SK-N-SH (cell line): ENCODE measurements at regions not wholly inside any gene's neighbourhood (a gene's known extent, or its start where the extent isn't known, plus 50 kb on each side); places are given as distances from the start of the nearest gene placed in this dataset.

ENCODE experiments used
- CTCF ChIA-PET: fragments of 300-600, 350-600 bp; formaldehyde crosslinking; extraction: SDS; loops from one replicate; lab custom pipeline; 2021; lab: Yijun Ruan, JAX
- POLR2A ChIA-PET: fragments of 350-600 bp; sonication (Branson Sonifier 250); formaldehyde crosslinking; extraction: SDS; loops from one replicate; lab custom pipeline; 2020; ENCODE audit warnings: antibody characterized with exemption, inconsistent platforms; lab: Yijun Ruan, JAX
- DNase-seq: peaks from one replicate; pipeline ENCODE4 v3.0.0; 2012
- H2AFZ ChIP-seq: fragments of 200-600 bp; sonication (generic); 2 replicates; pipeline ENCODE4 v1.8.1; 2016; ENCODE audit warnings: antibody characterized with exemption, mild to moderate bottlenecking, low read depth
- H3F3A ChIP-seq: fragments of 200-600 bp; sonication (generic); replicated peaks from 2 replicates; pipeline ENCODE3; 2016; ENCODE audit warnings: antibody characterized with exemption, mild to moderate bottlenecking; ENCODE audit not compliant: insufficient read depth
- H3K27ac ChIP-seq, 2 experiments: fragments of 200-500 bp in 1 of 2; fragments of 200-600 bp in 1 of 2; sonication (Bioruptor generic) in 1 of 2; sonication (generic), shearing (Covaris generic) in 1 of 2; 2 replicates each; pipeline versions ENCODE4 v1.5.1 to v1.6.1; 2014 to 2016; ENCODE audit warnings: low read depth in 2 of 2, inconsistent platforms in 1 of 2, low read length in 1 of 2, mild to moderate bottlenecking in 1 of 2, mixed read lengths in 1 of 2
- H3K27me3 ChIP-seq: fragments of 200-600 bp; sonication (generic), shearing (Covaris generic); 2 replicates; pipeline ENCODE4 v1.6.1; 2016; ENCODE audit warnings: mixed run types; ENCODE audit not compliant: insufficient read depth
- H3K36me3 ChIP-seq, 2 experiments: fragments of 200-500 bp in 1 of 2; fragments of 200-600 bp in 1 of 2; sonication (Bioruptor generic) in 1 of 2; sonication (generic) in 1 of 2; replicated peaks in 1 of 2; 2 replicates each; pipeline versions ENCODE3 to v1.5.1; 2014 to 2016; ENCODE audit warnings: low read length in 1 of 2, mild to moderate bottlenecking in 1 of 2; ENCODE audit not compliant: insufficient read depth in 2 of 2, control insufficient read depth in 1 of 2
- H3K4me1 ChIP-seq, 2 experiments: fragments of 200-500 bp in 1 of 2; fragments of 200-600 bp in 1 of 2; sonication (Bioruptor generic) in 1 of 2; sonication (generic), shearing (Covaris generic) in 1 of 2; 2 replicates each; pipeline versions ENCODE4 v1.5.1 to v1.6.1; 2014 to 2016; ENCODE audit warnings: low read depth in 1 of 2, low read length in 1 of 2, mixed run types in 1 of 2; ENCODE audit not compliant: insufficient read depth in 2 of 2, control insufficient read depth in 1 of 2
- H3K4me2 ChIP-seq: fragments of 200-600 bp; sonication (generic), shearing (Covaris generic); 2 replicates; pipeline ENCODE4 v1.6.1; 2017; ENCODE audit warnings: mixed run types
- H3K4me3 ChIP-seq, 2 experiments: fragments of 200-500 bp in 1 of 2; fragments of 200-600 bp in 1 of 2; sonication (Bioruptor generic) in 1 of 2; sonication (generic), shearing (Covaris generic) in 1 of 2; 2 replicates each; pipeline versions ENCODE4 v1.5.1 to v1.8.1; 2014 to 2016; ENCODE audit warnings: low read depth in 2 of 2, inconsistent platforms in 1 of 2, low read length in 1 of 2, mild to moderate bottlenecking in 1 of 2, mixed read lengths in 1 of 2, moderate library complexity in 1 of 2
- H3K79me2 ChIP-seq: fragments of 200-600 bp; sonication (generic); 2 replicates; pipeline ENCODE4 v1.8.1; 2017; ENCODE audit warnings: mild to moderate bottlenecking; ENCODE audit not compliant: insufficient read depth
- H3K9ac ChIP-seq: fragments of 200-600 bp; sonication (generic); 2 replicates; pipeline ENCODE4 v1.6.1; 2017; ENCODE audit warnings: mixed run types
- H3K9me2 ChIP-seq: fragments of 200-600 bp; sonication (generic); 2 replicates; pipeline ENCODE4 v1.6.1; 2017; ENCODE audit warnings: mixed run types
- H3K9me3 ChIP-seq: fragments of 200-600 bp; sonication (generic); 2 replicates; pipeline ENCODE4 v1.6.1; 2017; ENCODE audit warnings: mixed run types, mild to moderate bottlenecking, moderate library complexity
- H4K20me1 ChIP-seq: fragments of 200-600 bp; sonication (generic); 2 replicates; pipeline ENCODE4 v1.6.1; 2017; ENCODE audit warnings: mild to moderate bottlenecking, mixed run types; ENCODE audit not compliant: insufficient read depth
- ELF1 ChIP-seq: IDR thresholded peaks from 2 replicates; pipeline ENCODE4 v1.4.0; 2012
- EZH2phosphoT487 ChIP-seq: fragments of 200-600 bp; sonication (generic); IDR thresholded peaks from 2 replicates; pipeline ENCODE4 v1.6.1; 2017; ENCODE audit warnings: low read depth, mixed run types, mild to moderate bottlenecking, antibody characterized with exemption, moderate library complexity, borderline replicate concordance
- FOSL2 ChIP-seq: IDR thresholded peaks from 2 replicates; pipeline ENCODE4 v1.4.0; 2012; ENCODE audit warnings: low read depth, mild to moderate bottlenecking, moderate library complexity, borderline replicate concordance
- JUND ChIP-seq: IDR thresholded peaks from 2 replicates; pipeline ENCODE4 v1.4.0; 2012
- NRF1 ChIP-seq: IDR thresholded peaks from 2 replicates; pipeline ENCODE4 v1.6.1; 2012; ENCODE audit warnings: low read depth, mild to moderate bottlenecking, low read length
- TCF12 ChIP-seq: IDR thresholded peaks from 2 replicates; pipeline ENCODE4 v1.4.0; 2012
- TEAD4 ChIP-seq: IDR thresholded peaks from 2 replicates; pipeline ENCODE4 v1.4.0; 2012; ENCODE audit warnings: mild to moderate bottlenecking, borderline replicate concordance; ENCODE audit not compliant: insufficient read depth
- WGBS: methylation state at CpG from one replicate; pipeline ENCODE4 v1.1.6; 2017; ENCODE audit warnings: low lambda C conversion rate; 5-methylcytosine and 5-hydroxymethylcytosine counted together
- TF ChIP-seq, protein P1 (sequence below): fragments of 150-350 bp; IDR thresholded peaks from 2 replicates; pipeline ENCODE4 v1.6.1; 2016; ENCODE audit warnings: mild to moderate bottlenecking, low read depth, low read length
- TF ChIP-seq, protein P2 (sequence below): IDR thresholded peaks from 2 replicates; pipeline ENCODE4; 2012
- TF ChIP-seq, protein P3 (sequence below): IDR thresholded peaks from 2 replicates; pipeline ENCODE4 v1.4.0; 2012; ENCODE audit warnings: low read depth, borderline replicate concordance
- TF ChIP-seq, protein P4 (sequence below): IDR thresholded peaks from 2 replicates; pipeline ENCODE4 v1.4.0; 2012; ENCODE audit warnings: low read depth, borderline replicate concordance

DNA sequence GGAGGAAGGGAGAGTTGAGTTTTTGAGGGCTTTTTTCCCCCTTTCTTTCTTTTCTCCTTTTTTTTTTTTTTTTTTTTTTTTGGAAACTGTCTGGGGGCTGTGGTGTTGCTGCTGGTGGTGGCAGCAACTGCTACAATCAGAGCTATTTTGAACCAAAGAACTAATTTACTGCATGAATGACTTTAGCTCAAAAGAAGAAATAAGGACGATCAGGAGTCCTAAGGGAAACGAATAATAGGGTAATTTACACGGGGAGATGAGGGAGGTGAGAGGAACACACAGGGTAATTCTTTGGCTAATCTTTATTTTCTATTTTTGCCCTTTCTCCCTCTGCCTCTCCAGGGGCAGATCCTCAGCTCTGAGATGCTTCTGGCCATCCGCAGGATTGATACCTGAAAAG is 119.8 kb downstream of the TMEM132E start:
- ChIA-PET POLR2A (interaction anchor here (0.7 kb wide), 1 partner anchor 15 kb away, joined by 3 read pairs; no protein-coding TSS in a partner anchor), CTCF (interaction anchor here (1.2 kb wide), 1 partner anchor 61 kb away, joined by 3 read pairs; no protein-coding TSS in a partner anchor)
- no peak overlapping the region for H3K4me3 ChIP-seq
- H3K9me2 ChIP-seq = no peaks in the 10 kb centered on the region
- H3K9me3 ChIP-seq = no peaks in the 10 kb centered on the region
- no peak for DNase-seq
- H3K36me3 ChIP-seq = no peaks in the 10 kb centered on the region
- H3K4me1 ChIP-seq = no peaks in the 10 kb centered on the region
- no peak overlapping the region for H3K4me2 ChIP-seq
- H3K79me2 ChIP-seq = no peaks in the 10 kb centered on the region
- 8% methylated on average over 4 of the region's 4 CpGs for WGBS
- H2AFZ ChIP-seq = no peak overlapping the region
- no peak overlapping the region for H3K9ac ChIP-seq
- H3K27me3 ChIP-seq = no peaks in the 10 kb centered on the region
- no peak overlapping the region for H3K27ac ChIP-seq
- H3F3A ChIP-seq = no peaks in the 10 kb centered on the region
- no peaks in the 10 kb centered on the region for H4K20me1 ChIP-seq
- TF ChIP-seq EZH2phosphoT487 = no peak
- TF ChIP-seq, protein P1, sequence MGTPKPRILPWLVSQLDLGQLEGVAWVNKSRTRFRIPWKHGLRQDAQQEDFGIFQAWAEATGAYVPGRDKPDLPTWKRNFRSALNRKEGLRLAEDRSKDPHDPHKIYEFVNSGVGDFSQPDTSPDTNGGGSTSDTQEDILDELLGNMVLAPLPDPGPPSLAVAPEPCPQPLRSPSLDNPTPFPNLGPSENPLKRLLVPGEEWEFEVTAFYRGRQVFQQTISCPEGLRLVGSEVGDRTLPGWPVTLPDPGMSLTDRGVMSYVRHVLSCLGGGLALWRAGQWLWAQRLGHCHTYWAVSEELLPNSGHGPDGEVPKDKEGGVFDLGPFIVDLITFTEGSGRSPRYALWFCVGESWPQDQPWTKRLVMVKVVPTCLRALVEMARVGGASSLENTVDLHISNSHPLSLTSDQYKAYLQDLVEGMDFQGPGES = no peak
- no peak for TF ChIP-seq ELF1

DNA sequence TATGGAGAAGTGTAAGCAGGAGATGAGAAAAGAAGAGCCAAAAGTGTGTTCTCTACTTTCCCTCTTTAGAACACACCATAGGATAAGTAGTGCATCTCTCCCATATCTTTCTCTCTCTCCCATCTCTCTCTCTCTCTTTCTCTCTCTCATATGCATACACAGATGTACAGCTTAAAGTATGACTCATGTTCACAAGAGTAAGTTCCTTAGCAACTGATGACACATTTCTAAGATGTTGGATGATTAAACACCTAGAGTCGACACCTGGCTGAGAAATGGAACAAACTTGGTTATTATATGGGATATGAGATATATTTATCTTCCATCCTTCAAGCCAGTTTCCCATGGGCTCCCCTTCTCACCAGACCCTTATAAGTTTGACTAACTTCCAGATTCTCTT is 113.5 kb downstream of the TMEM132E start:
- H3K4me1 ChIP-seq = no peaks in the 10 kb centered on the region
- DNase-seq = no peak
- no peak overlapping the region for H3K27ac ChIP-seq
- no peak overlapping the region for H3K4me2 ChIP-seq
- no peaks in the 10 kb centered on the region for H3F3A ChIP-seq
- H3K9ac ChIP-seq = no peak overlapping the region
- H3K4me3 ChIP-seq = no peak overlapping the region
- no peak overlapping the region for H2AFZ ChIP-seq
- H3K79me2 ChIP-seq = no peaks in the 10 kb centered on the region
- ChIA-PET POLR2A (interaction anchor here (0.6 kb wide), 1 partner anchor 18 kb away, joined by 3 read pairs; no protein-coding TSS in a partner anchor), CTCF (no interaction called here)
- TF ChIP-seq, protein P2, sequence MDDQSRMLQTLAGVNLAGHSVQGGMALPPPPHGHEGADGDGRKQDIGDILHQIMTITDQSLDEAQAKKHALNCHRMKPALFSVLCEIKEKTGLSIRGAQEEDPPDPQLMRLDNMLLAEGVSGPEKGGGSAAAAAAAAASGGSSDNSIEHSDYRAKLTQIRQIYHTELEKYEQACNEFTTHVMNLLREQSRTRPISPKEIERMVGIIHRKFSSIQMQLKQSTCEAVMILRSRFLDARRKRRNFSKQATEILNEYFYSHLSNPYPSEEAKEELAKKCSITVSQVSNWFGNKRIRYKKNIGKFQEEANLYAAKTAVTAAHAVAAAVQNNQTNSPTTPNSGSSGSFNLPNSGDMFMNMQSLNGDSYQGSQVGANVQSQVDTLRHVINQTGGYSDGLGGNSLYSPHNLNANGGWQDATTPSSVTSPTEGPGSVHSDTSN = no peak
- TF ChIP-seq JUND (no peak), TCF12 (no peak), FOSL2 (no peak), TEAD4 (no peak), NRF1 (no peak), EZH2phosphoT487 (no peak)
- TF ChIP-seq, protein P3, sequence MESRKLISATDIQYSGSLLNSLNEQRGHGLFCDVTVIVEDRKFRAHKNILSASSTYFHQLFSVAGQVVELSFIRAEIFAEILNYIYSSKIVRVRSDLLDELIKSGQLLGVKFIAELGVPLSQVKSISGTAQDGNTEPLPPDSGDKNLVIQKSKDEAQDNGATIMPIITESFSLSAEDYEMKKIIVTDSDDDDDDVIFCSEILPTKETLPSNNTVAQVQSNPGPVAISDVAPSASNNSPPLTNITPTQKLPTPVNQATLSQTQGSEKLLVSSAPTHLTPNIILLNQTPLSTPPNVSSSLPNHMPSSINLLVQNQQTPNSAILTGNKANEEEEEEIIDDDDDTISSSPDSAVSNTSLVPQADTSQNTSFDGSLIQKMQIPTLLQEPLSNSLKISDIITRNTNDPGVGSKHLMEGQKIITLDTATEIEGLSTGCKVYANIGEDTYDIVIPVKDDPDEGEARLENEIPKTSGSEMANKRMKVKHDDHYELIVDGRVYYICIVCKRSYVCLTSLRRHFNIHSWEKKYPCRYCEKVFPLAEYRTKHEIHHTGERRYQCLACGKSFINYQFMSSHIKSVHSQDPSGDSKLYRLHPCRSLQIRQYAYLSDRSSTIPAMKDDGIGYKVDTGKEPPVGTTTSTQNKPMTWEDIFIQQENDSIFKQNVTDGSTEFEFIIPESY = no peak
- TF ChIP-seq, protein P4, sequence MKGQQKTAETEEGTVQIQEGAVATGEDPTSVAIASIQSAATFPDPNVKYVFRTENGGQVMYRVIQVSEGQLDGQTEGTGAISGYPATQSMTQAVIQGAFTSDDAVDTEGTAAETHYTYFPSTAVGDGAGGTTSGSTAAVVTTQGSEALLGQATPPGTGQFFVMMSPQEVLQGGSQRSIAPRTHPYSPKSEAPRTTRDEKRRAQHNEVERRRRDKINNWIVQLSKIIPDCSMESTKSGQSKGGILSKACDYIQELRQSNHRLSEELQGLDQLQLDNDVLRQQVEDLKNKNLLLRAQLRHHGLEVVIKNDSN = no peak
- TF ChIP-seq, protein P1 = no peak
- no peaks in the 10 kb centered on the region for H3K9me3 ChIP-seq
- H3K27me3 ChIP-seq = no peaks in the 10 kb centered on the region
- no peaks in the 10 kb centered on the region for H4K20me1 ChIP-seq
- 4% methylated on average over 1 of the region's 1 CpG for WGBS
- H3K9me2 ChIP-seq = no peaks in the 10 kb centered on the region
- no peaks in the 10 kb centered on the region for H3K36me3 ChIP-seq
